ENCODE measurements at regions not wholly inside any gene's neighbourhood (a gene's known extent, or its start where the extent isn't known, plus 50 kb on each side); places are given as distances from the start of the nearest gene placed in this dataset.

DNA sequence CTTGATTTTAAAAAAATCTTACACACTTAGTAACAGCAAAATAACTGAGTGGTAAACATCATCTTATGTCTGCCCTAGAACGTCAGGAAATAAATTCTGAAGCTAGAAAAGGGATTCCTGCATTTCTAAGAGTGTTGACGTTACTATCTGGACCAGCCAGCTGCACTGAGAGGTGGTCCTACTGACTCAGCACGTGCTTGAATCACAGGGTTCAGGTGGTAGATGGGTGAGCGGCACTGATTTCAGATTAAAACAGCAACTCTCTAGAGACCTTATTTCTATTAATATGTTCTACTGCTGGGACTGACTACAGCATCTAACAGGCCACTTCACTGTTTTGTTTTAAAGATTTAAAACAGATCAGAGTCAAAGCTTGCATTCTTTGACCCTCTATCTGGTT lies 377.2 kb downstream of the GABRB3 start:
- Histone ChIP-seq H3K9me3 (peaks cover 0 to 23% (median 0%) of the 10 kb centered on the region in 8 donors), H3K36me3 (no peaks in the 10 kb centered on the region), H3K4me3 (no peak overlapping the region), H3K27ac (no peak overlapping the region), H3K27me3 (replicated peaks in 1 of 7) (no peaks in the 10 kb centered on the region), H3K4me1 (no peaks in the 10 kb centered on the region)
- 55 to 72% (median 61%) methylated on average over 4 of the region's 4 CpGs for WGBS, 5 donors
- no peak for DNase-seq
- no peak for TF ChIP-seq POLR2A (IDR thresholded peaks at IDR 0.05)
- TF ChIP-seq CTCF (IDR thresholded peaks at IDR 0.05 in 8 of 11, conservative IDR thresholded peaks at IDR 0.05 in 3 of 11): no peak
- TF ChIP-seq POLR2AphosphoS5 (IDR thresholded peaks at IDR 0.05): no peak
- intact Hi-C loops (cut with DNase I; ENCODE audit: low total_unique reads): no loop called here

DNA sequence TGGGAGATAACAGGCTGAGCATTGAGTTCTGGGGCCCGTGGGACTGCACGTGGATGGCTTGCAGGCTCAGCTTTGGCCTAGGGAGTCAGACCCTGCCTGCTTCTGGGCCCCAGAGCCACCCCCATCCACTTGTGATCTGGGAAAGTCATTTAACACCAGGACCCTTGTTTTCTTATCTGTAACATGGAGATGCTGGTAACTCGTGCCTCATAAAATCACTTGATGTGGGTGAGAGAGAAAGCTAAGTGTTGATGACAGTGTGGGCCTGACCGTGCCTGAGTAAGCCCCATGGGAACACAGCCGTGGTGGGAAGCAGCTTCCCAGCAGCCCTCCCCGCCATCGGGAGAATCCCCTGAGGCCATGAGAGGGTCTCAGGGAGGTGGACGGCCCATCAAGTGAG lies 378.1 kb downstream of the GABRB3 start:
- Histone ChIP-seq H3K36me3 (no peaks in the 10 kb centered on the region), H3K4me1 (no peaks in the 10 kb centered on the region), H3K9me3 (peaks cover 0 to 23% (median 0%) of the 10 kb centered on the region in 8 donors), H3K4me3 (no peak overlapping the region), H3K27ac (no peak overlapping the region), H3K27me3 (replicated peaks in 1 of 7) (no peaks in the 10 kb centered on the region)
- intact Hi-C loops (cut with DNase I; ENCODE audit: low total_unique reads): no loop called here
- no peak for DNase-seq
- no peak for TF ChIP-seq POLR2AphosphoS5 (IDR thresholded peaks at IDR 0.05)
- TF ChIP-seq CTCF (IDR thresholded peaks at IDR 0.05 in 8 of 11, conservative IDR thresholded peaks at IDR 0.05 in 3 of 11): no peak
- no peak for TF ChIP-seq POLR2A (IDR thresholded peaks at IDR 0.05)
- WGBS, 5 donors: 53 to 72% (median 60%) methylated on average over 8 of the region's 8 CpGs

DNA sequence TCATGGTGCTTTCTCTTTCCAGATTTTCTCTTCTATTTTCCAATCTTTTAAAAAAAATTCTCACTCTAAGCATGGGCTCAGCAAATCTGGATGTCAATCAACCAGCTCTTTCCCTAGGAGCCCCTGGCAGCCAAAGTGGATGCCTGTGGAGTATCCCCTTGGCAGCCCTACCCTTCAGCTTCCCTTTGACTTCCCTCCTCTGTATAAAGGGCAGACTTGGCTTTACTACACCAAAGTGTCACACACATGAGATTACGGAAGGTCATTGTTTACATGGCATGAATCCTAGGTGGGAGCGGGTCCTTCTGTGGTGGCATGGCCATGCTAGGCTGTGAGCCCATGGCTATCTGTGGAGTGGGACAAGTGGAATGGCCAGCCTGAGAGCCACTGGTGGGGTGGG lies 379.9 kb downstream of the GABRB3 start:
- TF ChIP-seq POLR2AphosphoS5 (IDR thresholded peaks at IDR 0.05): no peak
- no peak for TF ChIP-seq CTCF (IDR thresholded peaks at IDR 0.05 in 8 of 11, conservative IDR thresholded peaks at IDR 0.05 in 3 of 11)
- no peak for TF ChIP-seq POLR2A (IDR thresholded peaks at IDR 0.05)
- no peaks in the 10 kb centered on the region for H3K4me1 ChIP-seq
- DNase-seq: no peak
- H3K9me3 ChIP-seq: peaks cover 0 to 23% (median 3%) of the 10 kb centered on the region in 8 donors
- H3K4me3 ChIP-seq: no peak overlapping the region
- no peaks in the 10 kb centered on the region for H3K36me3 ChIP-seq
- intact Hi-C loops (cut with DNase I; ENCODE audit: low total_unique reads): no loop called here
- H3K27me3 ChIP-seq (replicated peaks in 1 of 7): no peaks in the 10 kb centered on the region
- WGBS, 5 donors: 88 to 100% (median 93%) methylated on average over 1 to 2 of the region's 2 CpGs
- no peak overlapping the region for H3K27ac ChIP-seq

GRCh38 chr15:26391567-26392194 lies 381.2 kb downstream of the GABRB3 start:
- H3K9me3 ChIP-seq: peaks cover 0 to 23% (median 3%) of the 10 kb centered on the region in 8 donors
- H3K27me3 ChIP-seq (replicated peaks in 1 of 7): no peaks in the 10 kb centered on the region
- no peak overlapping the region for H3K4me3 ChIP-seq
- H3K27ac ChIP-seq: no peak overlapping the region
- intact Hi-C loops (cut with DNase I; ENCODE audit: low total_unique reads): no loop called here
- TF ChIP-seq CTCF (IDR thresholded peaks at IDR 0.05 in 8 of 11, conservative IDR thresholded peaks at IDR 0.05 in 3 of 11): no peak
- no peak for TF ChIP-seq POLR2AphosphoS5 (IDR thresholded peaks at IDR 0.05)
- TF ChIP-seq POLR2A (IDR thresholded peaks at IDR 0.05): no peak
- DNase-seq: no peak
- WGBS, 5 donors: 68 to 75% (median 70%) methylated on average over 5 of the region's 5 CpGs
- no peaks in the 10 kb centered on the region for H3K4me1 ChIP-seq
- H3K36me3 ChIP-seq: no peaks in the 10 kb centered on the region
